ENCODE measurements at regions not wholly inside any gene's neighbourhood (a gene's known extent, or its start where the extent isn't known, plus 50 kb on each side); places are given as distances from the start of the nearest gene placed in this dataset.

GRCh38 chr13:73428706-73429105, 369.9 kb downstream of the KLF5 start:
- TF ChIP-seq, protein P1, sequence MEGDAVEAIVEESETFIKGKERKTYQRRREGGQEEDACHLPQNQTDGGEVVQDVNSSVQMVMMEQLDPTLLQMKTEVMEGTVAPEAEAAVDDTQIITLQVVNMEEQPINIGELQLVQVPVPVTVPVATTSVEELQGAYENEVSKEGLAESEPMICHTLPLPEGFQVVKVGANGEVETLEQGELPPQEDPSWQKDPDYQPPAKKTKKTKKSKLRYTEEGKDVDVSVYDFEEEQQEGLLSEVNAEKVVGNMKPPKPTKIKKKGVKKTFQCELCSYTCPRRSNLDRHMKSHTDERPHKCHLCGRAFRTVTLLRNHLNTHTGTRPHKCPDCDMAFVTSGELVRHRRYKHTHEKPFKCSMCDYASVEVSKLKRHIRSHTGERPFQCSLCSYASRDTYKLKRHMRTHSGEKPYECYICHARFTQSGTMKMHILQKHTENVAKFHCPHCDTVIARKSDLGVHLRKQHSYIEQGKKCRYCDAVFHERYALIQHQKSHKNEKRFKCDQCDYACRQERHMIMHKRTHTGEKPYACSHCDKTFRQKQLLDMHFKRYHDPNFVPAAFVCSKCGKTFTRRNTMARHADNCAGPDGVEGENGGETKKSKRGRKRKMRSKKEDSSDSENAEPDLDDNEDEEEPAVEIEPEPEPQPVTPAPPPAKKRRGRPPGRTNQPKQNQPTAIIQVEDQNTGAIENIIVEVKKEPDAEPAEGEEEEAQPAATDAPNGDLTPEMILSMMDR (IDR thresholded peaks at IDR 0.05): no peak
- no peaks in the 10 kb centered on the region for H3K27me3 ChIP-seq (ENCODE audit: control insufficient read depth, insufficient read depth, low read length)
- no peaks in the 10 kb centered on the region for H3K79me2 ChIP-seq
- H3K36me3 ChIP-seq (ENCODE audit: control insufficient read depth, insufficient read depth, low read length): no peaks in the 10 kb centered on the region
- H2AFZ ChIP-seq: no peak overlapping the region
- H3K9ac ChIP-seq: no peak overlapping the region
- H3K9me3 ChIP-seq (ENCODE audit: control insufficient read depth, low read length): no peaks in the 10 kb centered on the region
- H3K4me1 ChIP-seq: no peaks in the 10 kb centered on the region
- no peak overlapping the region for H3K27ac ChIP-seq
- H3K4me3 ChIP-seq (ENCODE audit: low read depth, low read length): no peak overlapping the region
- H3K4me2 ChIP-seq (ENCODE audit: low read length): no peak overlapping the region

DNA sequence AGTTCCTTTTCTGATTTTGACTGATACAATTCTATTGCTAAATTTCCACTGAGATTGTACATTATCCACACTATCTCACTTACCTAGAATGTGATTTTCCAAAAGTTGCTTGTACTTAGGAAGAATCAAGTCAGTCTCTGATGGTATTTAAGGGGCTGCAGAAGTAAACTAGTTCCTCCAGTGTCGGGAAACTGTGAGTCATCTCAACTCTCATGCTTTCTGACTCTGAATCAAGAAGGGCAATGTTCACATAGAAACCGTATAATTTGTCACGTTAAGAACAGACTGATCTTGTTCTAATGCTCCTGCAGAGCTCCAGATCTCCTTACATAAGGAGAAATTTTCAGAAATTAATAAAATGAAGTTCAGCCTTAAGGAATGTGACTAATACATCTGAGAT, 369.3 kb downstream of the KLF5 start:
- H3K27ac ChIP-seq: no peak overlapping the region
- H2AFZ ChIP-seq: no peak overlapping the region

DNA sequence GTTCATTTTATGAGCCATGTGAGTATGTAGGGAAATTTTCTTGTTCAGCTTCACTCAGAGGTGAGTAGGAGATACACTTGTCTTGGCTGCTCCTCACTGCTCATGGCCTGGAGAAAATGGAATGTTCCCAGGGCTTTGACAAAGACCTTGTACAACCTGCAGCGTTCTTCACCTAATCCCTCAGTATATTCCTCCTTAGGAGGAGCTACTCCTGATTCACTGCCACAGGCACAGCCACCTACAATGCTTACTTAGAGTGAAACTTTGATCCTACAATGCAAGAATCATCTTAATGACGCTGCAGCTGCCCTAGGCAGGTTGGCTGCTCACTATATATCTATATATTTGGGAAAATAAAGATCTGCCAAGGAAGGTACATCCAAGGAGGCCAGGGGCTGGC, 364.2 kb downstream of the KLF5 start:
- Histone ChIP-seq H3K27me3 (ENCODE audit: control insufficient read depth, insufficient read depth, low read length) (no peaks in the 10 kb centered on the region), H3K27ac (no peak overlapping the region), H3K4me3 (ENCODE audit: low read depth, low read length) (no peak overlapping the region), H3K4me1 (no peaks in the 10 kb centered on the region), H3K36me3 (ENCODE audit: control insufficient read depth, insufficient read depth, low read length) (no peaks in the 10 kb centered on the region), H3K9me3 (ENCODE audit: control insufficient read depth, low read length) (no peaks in the 10 kb centered on the region), H3K79me2 (no peaks in the 10 kb centered on the region), H2AFZ (no peak overlapping the region), H3K9ac (no peak overlapping the region), H3K4me2 (ENCODE audit: low read length) (no peak overlapping the region)
- TF ChIP-seq, protein P1 (IDR thresholded peaks at IDR 0.05): no peak

More for the DNA sequence above, 369.3 kb downstream of the KLF5 start:
- Histone ChIP-seq H3K4me2 (ENCODE audit: low read length) (no peak overlapping the region), H3K9me3 (ENCODE audit: control insufficient read depth, low read length) (no peaks in the 10 kb centered on the region), H3K36me3 (ENCODE audit: control insufficient read depth, insufficient read depth, low read length) (no peaks in the 10 kb centered on the region), H3K27me3 (ENCODE audit: control insufficient read depth, insufficient read depth, low read length) (no peaks in the 10 kb centered on the region), H3K4me3 (ENCODE audit: low read depth, low read length) (no peak overlapping the region), H3K9ac (no peak overlapping the region), H3K4me1 (no peaks in the 10 kb centered on the region), H3K79me2 (no peaks in the 10 kb centered on the region)
- TF ChIP-seq, protein P1 (IDR thresholded peaks at IDR 0.05): no peak

- H3K79me2 ChIP-seq: no peaks in the 10 kb centered on the region
- no peak overlapping the region for H3K4me3 ChIP-seq (ENCODE audit: low read depth, low read length)
- no peak overlapping the region for H3K4me2 ChIP-seq (ENCODE audit: low read length)
- no peaks in the 10 kb centered on the region for H3K9me3 ChIP-seq (ENCODE audit: control insufficient read depth, low read length)
- no peak overlapping the region for H2AFZ ChIP-seq
- H3K36me3 ChIP-seq (ENCODE audit: control insufficient read depth, insufficient read depth, low read length): no peaks in the 10 kb centered on the region
- TF ChIP-seq, protein P1 (IDR thresholded peaks at IDR 0.05): no peak
- H3K27me3 ChIP-seq (ENCODE audit: control insufficient read depth, insufficient read depth, low read length): no peaks in the 10 kb centered on the region
- no peak overlapping the region for H3K9ac ChIP-seq
- H3K27ac ChIP-seq: no peak overlapping the region
- H3K4me1 ChIP-seq: no peaks in the 10 kb centered on the region
These were observed 362.6 kb downstream of the KLF5 start for GRCh38 chr13:73421310-73421912.

- Histone ChIP-seq H3K27ac (no peak overlapping the region), H3K9me3 (ENCODE audit: control insufficient read depth, low read length) (no peaks in the 10 kb centered on the region), H3K9ac (no peak overlapping the region), H3K27me3 (ENCODE audit: control insufficient read depth, insufficient read depth, low read length) (no peaks in the 10 kb centered on the region), H2AFZ (no peak overlapping the region), H3K4me2 (ENCODE audit: low read length) (no peak overlapping the region), H3K4me3 (ENCODE audit: low read depth, low read length) (no peak overlapping the region), H3K36me3 (ENCODE audit: control insufficient read depth, insufficient read depth, low read length) (no peaks in the 10 kb centered on the region), H3K79me2 (no peaks in the 10 kb centered on the region), H3K4me1 (no peaks in the 10 kb centered on the region)
- TF ChIP-seq, protein P1 (IDR thresholded peaks at IDR 0.05): no peak
These were observed 360.4 kb downstream of the KLF5 start for GRCh38 chr13:73419186-73419585.
